GM23248 (cell line): ENCODE measurements at regions not wholly inside any gene's neighbourhood (a gene's known extent, or its start where the extent isn't known, plus 50 kb on each side); places are given as distances from the start of the nearest gene placed in this dataset.

ENCODE experiments used
- DNase-seq: peaks from one replicate; pipeline ENCODE4 v3.0.0-alpha.2; 2015
- H2AFZ ChIP-seq: fragments of 200-600 bp; sonication (generic); 2 replicates; pipeline ENCODE4 v1.6.1; 2016; ENCODE audit warnings: antibody characterized with exemption
- H3F3A ChIP-seq: fragments of 200-600 bp; sonication (generic); 2 replicates; pipeline ENCODE4 v1.6.1; 2016; ENCODE audit warnings: mild to moderate bottlenecking, antibody characterized with exemption, mixed run types; ENCODE audit not compliant: insufficient read depth
- H3K27ac ChIP-seq: fragments of 200-600 bp; sonication (generic); 2 replicates; pipeline ENCODE4 v1.5.1; 2016; ENCODE audit warnings: mild to moderate bottlenecking
- H3K27me3 ChIP-seq: fragments of 200-600 bp; sonication (generic); replicated peaks from 2 replicates; pipeline ENCODE4 v1.6.1; 2016; ENCODE audit warnings: mild to moderate bottlenecking; ENCODE audit not compliant: insufficient read depth
- H3K36me3 ChIP-seq: fragments of 200-600 bp; sonication (generic); 2 replicates; pipeline ENCODE4 v1.6.1; 2016; ENCODE audit warnings: low read depth, mild to moderate bottlenecking
- H3K4me1 ChIP-seq: fragments of 200-600 bp; sonication (generic); 2 replicates; pipeline ENCODE4 v1.6.1; 2016; ENCODE audit warnings: mild to moderate bottlenecking; ENCODE audit not compliant: insufficient read depth
- H3K4me2 ChIP-seq: fragments of 200-600 bp; sonication (generic); one replicate; pipeline ENCODE4 v1.6.1; 2016; ENCODE audit warnings: mild to moderate bottlenecking; ENCODE audit not compliant: unreplicated experiment
- H3K4me3 ChIP-seq: fragments of 200-600 bp; sonication (generic); 2 replicates; pipeline ENCODE4 v1.5.1; 2016; ENCODE audit warnings: mild to moderate bottlenecking
- H3K79me2 ChIP-seq: fragments of 200-600 bp; sonication (generic); 2 replicates; pipeline ENCODE4 v1.6.1; 2016; ENCODE audit warnings: mild to moderate bottlenecking; ENCODE audit not compliant: insufficient read depth
- H3K9ac ChIP-seq: fragments of 200-600 bp; sonication (generic); 2 replicates; pipeline ENCODE4 v1.6.1; 2016; ENCODE audit warnings: mild to moderate bottlenecking
- H3K9me2 ChIP-seq: fragments of 200-600 bp; sonication (generic); 2 replicates; pipeline ENCODE4 v1.6.1; 2016; ENCODE audit warnings: mixed run types, mild to moderate bottlenecking, moderate library complexity; ENCODE audit not compliant: insufficient read depth
- H3K9me3 ChIP-seq: fragments of 200-600 bp; sonication (generic); one replicate; pipeline ENCODE4 v1.6.1; 2017; ENCODE audit warnings: low read depth
- H4K20me1 ChIP-seq: fragments of 200-600 bp; sonication (generic); 2 replicates; pipeline ENCODE4 v1.6.0; 2016; ENCODE audit not compliant: insufficient read depth
- EZH2 ChIP-seq: fragments of 200-600 bp; sonication (generic); IDR thresholded peaks from 2 replicates; pipeline ENCODE4 v1.6.1; 2018; ENCODE audit warnings: antibody characterized with exemption, mild to moderate bottlenecking; ENCODE audit not compliant: insufficient read depth, poor library complexity, severe bottlenecking
- EZH2phosphoT487 ChIP-seq: fragments of 200-600 bp; sonication (generic); IDR thresholded peaks from 2 replicates; pipeline ENCODE4 v1.6.1; 2018; ENCODE audit warnings: antibody characterized with exemption, moderate library complexity, mild to moderate bottlenecking, low read depth; ENCODE audit not compliant: insufficient read depth
- WGBS, 2 experiments: methylation state at CpG; one replicate each; pipeline ENCODE4 v1.1.6; 2015 to 2017; ENCODE audit warnings: low lambda C conversion rate in 2 of 2, low coverage in 1 of 2; ENCODE audit errors: missing lambda C conversion rate in 2 of 2; 5-methylcytosine and 5-hydroxymethylcytosine counted together
- in situ Hi-C: fragments of 300-500 bp; cut with MboI; formaldehyde crosslinking; loops from 2 replicates; pipeline ENCODE4 v1.15.0; 2020

- TF ChIP-seq EZH2phosphoT487 (no peak), EZH2 (no peak)
- in situ Hi-C loops: loop anchor here (25.0 kb wide), 1 partner anchor 109 kb away; no protein-coding TSS in a partner anchor
- Histone ChIP-seq H3K4me1 (no peaks in the 10 kb centered on the region), H3K27me3 (peaks cover 24% of the 10 kb centered on the region), H2AFZ (no peak overlapping the region), H3K27ac (no peak overlapping the region), H3K4me2 (no peak overlapping the region), H3K9ac (no peak overlapping the region), H3F3A (no peaks in the 10 kb centered on the region), H4K20me1 (no peaks in the 10 kb centered on the region), H3K36me3 (no peaks in the 10 kb centered on the region), H3K4me3 (no peak overlapping the region), H3K9me2 (no peaks in the 10 kb centered on the region), H3K79me2 (no peaks in the 10 kb centered on the region), H3K9me3 (no peaks in the 10 kb centered on the region)
- DNase-seq: no peak
- WGBS, 2 experiments: 0% methylated on average over 1 of the region's 1 CpG
Measured at GRCh38 chr9:20178197-20178596, 389.4 kb upstream of the SLC24A2 start.

DNA sequence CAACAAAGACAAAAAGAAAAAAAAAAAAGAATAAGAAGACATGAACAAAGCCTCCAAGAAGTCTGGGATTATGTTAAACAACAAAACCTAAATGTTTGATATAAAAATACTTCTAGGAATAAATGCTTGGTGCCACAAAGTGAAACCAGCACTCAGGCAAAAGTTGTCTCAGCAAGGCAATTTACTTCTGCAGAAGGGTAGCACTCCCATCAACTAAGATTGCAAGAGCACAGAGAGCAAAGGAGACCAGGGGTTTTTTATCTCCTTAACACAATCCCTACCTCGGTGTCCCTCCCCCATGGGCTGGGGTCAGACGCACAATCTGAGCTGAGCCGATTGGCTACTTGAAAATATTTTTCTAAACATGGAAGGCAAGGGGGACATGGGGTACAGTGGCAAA lies 381.3 kb upstream of the SLC24A2 start:
- Histone ChIP-seq H3F3A (no peaks in the 10 kb centered on the region), H4K20me1 (no peaks in the 10 kb centered on the region), H3K9me3 (peaks cover 5% of the 10 kb centered on the region), H3K36me3 (no peaks in the 10 kb centered on the region), H3K4me3 (no peak overlapping the region), H3K9me2 (no peaks in the 10 kb centered on the region), H2AFZ (no peak overlapping the region), H3K27ac (no peak overlapping the region), H3K79me2 (no peaks in the 10 kb centered on the region), H3K4me1 (no peaks in the 10 kb centered on the region), H3K4me2 (no peak overlapping the region), H3K27me3 (peaks cover 10% of the 10 kb centered on the region; the same call in 1 of the 2 replicates), H3K9ac (no peak overlapping the region)
- TF ChIP-seq EZH2phosphoT487 (no peak), EZH2 (no peak)
- WGBS, 2 experiments: 66 to 67% methylated on average over 3 of the region's 3 CpGs
- DNase-seq: no peak
- in situ Hi-C loops: no loop called here

GRCh38 chr9:20152151-20152725 lies 363.4 kb upstream of the SLC24A2 start:
- Histone ChIP-seq H3K9ac (no peak overlapping the region), H4K20me1 (no peaks in the 10 kb centered on the region), H3K9me2 (no peaks in the 10 kb centered on the region; the same call in 1 of the 2 replicates), H3K27me3 (peaks cover 18% of the 10 kb centered on the region), H3K9me3 (no peaks in the 10 kb centered on the region), H3K27ac (no peak overlapping the region), H3K4me2 (no peak overlapping the region), H3K79me2 (no peaks in the 10 kb centered on the region), H3K4me3 (no peak overlapping the region), H2AFZ (no peak overlapping the region), H3K36me3 (no peaks in the 10 kb centered on the region), H3K4me1 (no peaks in the 10 kb centered on the region), H3F3A (no peaks in the 10 kb centered on the region)
- in situ Hi-C loops: no loop called here
- WGBS, 2 experiments: 44 to 46% methylated on average over 3 of the region's 3 CpGs
- no peak for DNase-seq
- TF ChIP-seq EZH2 (no peak), EZH2phosphoT487 (no peak)

DNA sequence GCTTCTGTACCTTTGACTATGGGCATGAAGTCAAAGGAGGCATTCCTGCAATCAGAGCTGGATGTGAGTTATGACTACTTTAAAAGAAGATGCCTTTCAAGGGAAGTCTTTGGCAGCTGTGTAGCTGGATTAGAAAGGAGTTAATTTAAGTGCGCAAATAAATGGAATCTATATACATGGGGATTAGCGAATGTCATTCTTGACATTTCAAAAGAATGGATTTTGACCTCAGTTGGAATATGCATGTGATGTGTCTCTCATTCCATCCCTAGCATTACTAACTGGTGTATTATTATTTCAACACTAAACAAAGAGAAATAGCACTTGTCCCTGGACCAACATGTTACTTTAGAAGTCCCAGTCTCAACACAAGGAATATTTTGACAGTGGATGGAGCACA lies 359.6 kb upstream of the SLC24A2 start:
- no peaks in the 10 kb centered on the region for H3K79me2 ChIP-seq
- H3K4me2 ChIP-seq: no peak overlapping the region
- no peak overlapping the region for H3K27ac ChIP-seq
- no peaks in the 10 kb centered on the region for H3F3A ChIP-seq
- H3K9me3 ChIP-seq: no peaks in the 10 kb centered on the region
- in situ Hi-C loops: no loop called here
- no peaks in the 10 kb centered on the region for H3K4me1 ChIP-seq
- WGBS, 2 experiments: 72 to 80% methylated on average over 2 of the region's 2 CpGs
- no peaks in the 10 kb centered on the region; the same call in 1 of the 2 replicates for H3K9me2 ChIP-seq
- no peaks in the 10 kb centered on the region for H4K20me1 ChIP-seq
- TF ChIP-seq EZH2phosphoT487 (no peak), EZH2 (no peak)
- no peak overlapping the region for H2AFZ ChIP-seq
- H3K9ac ChIP-seq: no peak overlapping the region
- H3K4me3 ChIP-seq: no peak overlapping the region
- DNase-seq: no peak
- no peaks in the 10 kb centered on the region for H3K36me3 ChIP-seq
- peaks cover 32% of the 10 kb centered on the region for H3K27me3 ChIP-seq

DNA sequence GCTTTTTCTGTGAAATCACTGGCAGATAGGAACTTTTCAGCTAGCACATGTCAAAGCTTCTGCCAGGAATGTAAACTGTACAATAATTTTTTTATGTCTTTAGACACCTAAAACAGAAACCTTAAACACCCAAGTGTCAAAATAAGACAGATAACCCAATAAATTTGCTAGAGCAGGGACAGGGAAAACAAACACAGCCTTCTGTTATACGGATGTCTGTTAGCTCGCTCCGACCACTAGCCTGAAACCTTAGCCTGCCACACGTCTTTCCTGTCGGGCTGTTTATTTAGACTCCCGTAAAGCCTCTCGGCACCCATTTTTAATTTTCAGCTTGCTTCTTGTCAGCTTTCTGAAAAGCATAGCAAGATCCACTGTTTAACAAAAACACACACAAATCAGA lies 355.4 kb upstream of the SLC24A2 start:
- Histone ChIP-seq H4K20me1 (no peaks in the 10 kb centered on the region), H2AFZ (no peak overlapping the region), H3K4me2 (no peak overlapping the region), H3K27ac (no peak overlapping the region), H3K9me3 (no peaks in the 10 kb centered on the region), H3K4me3 (no peak overlapping the region), H3K9ac (no peak overlapping the region), H3K4me1 (no peaks in the 10 kb centered on the region), H3K27me3 (peaks cover 14% of the 10 kb centered on the region), H3F3A (no peaks in the 10 kb centered on the region), H3K79me2 (no peaks in the 10 kb centered on the region), H3K36me3 (no peaks in the 10 kb centered on the region), H3K9me2 (no peaks in the 10 kb centered on the region; the same call in 1 of the 2 replicates)
- in situ Hi-C loops: no loop called here
- 2 to 6% methylated on average over 7 of the region's 7 CpGs for WGBS, 2 experiments
- TF ChIP-seq EZH2 (no peak), EZH2phosphoT487 (no peak)
- no peak for DNase-seq
